Upper lobe of left lung (tissue), 4 donors: ENCODE measurements at regions not wholly inside any gene's neighbourhood (a gene's known extent, or its start where the extent isn't known, plus 50 kb on each side); places are given as distances from the start of the nearest gene placed in this dataset.

Experiments used
- POLR2A ChIP-seq, 4 donors: fragments of 450-650 bp; IDR thresholded peaks; one replicate each; pipeline ENCODE4 v1.5.1; 2016 to 2017; ENCODE audit warnings: antibody characterized with exemption in 4 of 4, mild to moderate bottlenecking in 2 of 4
- TF ChIP-seq, protein P1 (sequence below), 6 experiments: fragments of 450-650 bp in 4 of 6; fragments of 200-600 bp in 2 of 6; sonication (generic) in 2 of 6; IDR thresholded peaks; one replicate each; pipeline ENCODE4 v1.5.1; 2016 to 2019; ENCODE audit warnings: antibody characterized with exemption in 6 of 6

DNA sequence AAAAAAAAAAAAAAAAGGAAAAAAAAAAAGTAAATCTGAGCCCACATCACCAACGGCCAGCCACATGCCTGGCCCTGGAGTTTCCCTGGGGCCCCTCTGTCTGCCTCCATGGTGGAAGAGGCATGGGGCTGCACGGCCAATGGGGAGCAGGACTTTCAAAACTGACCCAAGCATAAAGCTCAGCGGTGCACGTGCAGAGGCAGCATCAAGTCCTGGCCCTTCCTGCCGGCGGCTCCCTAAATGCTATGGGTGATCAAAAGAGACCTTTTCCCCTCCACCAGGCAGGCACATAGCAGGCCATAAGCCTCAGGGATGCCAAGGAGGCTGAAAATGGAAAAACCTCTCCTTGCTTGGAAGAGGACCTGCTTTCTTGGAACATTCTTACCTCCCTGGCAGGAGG lies 94.3 kb downstream of the OAT start:
- TF ChIP-seq, protein P1, sequence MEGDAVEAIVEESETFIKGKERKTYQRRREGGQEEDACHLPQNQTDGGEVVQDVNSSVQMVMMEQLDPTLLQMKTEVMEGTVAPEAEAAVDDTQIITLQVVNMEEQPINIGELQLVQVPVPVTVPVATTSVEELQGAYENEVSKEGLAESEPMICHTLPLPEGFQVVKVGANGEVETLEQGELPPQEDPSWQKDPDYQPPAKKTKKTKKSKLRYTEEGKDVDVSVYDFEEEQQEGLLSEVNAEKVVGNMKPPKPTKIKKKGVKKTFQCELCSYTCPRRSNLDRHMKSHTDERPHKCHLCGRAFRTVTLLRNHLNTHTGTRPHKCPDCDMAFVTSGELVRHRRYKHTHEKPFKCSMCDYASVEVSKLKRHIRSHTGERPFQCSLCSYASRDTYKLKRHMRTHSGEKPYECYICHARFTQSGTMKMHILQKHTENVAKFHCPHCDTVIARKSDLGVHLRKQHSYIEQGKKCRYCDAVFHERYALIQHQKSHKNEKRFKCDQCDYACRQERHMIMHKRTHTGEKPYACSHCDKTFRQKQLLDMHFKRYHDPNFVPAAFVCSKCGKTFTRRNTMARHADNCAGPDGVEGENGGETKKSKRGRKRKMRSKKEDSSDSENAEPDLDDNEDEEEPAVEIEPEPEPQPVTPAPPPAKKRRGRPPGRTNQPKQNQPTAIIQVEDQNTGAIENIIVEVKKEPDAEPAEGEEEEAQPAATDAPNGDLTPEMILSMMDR (IDR thresholded peaks at IDR 0.05): no peak
- no peak for TF ChIP-seq POLR2A (IDR thresholded peaks at IDR 0.05)
